Cardiac muscle cell (in vitro differentiated cells and primary cell): ENCODE measurements at regions not wholly inside any gene's neighbourhood (a gene's known extent, or its start where the extent isn't known, plus 50 kb on each side); places are given as distances from the start of the nearest gene placed in this dataset.

ENCODE experiments used
- DNase-seq, 2 donors: peaks; one replicate each; pipeline versions ENCODE4 v3.0.0 to v3.0.0-alpha.2; 2010 to 2017; ENCODE audit warnings: low read depth in 1 of 2, low spot score in 1 of 2
- H3K27ac ChIP-seq: fragments of 200-600 bp; sonication (generic); 2 replicates; pipeline ENCODE4 v1.5.1; 2016
- H3K27me3 ChIP-seq: fragments of 200-600 bp; sonication (generic); 2 replicates; pipeline ENCODE4 v1.6.0; 2016; ENCODE audit warnings: control low read depth
- H3K36me3 ChIP-seq: fragments of 200-600 bp; sonication (generic); 2 replicates; pipeline ENCODE4 v1.5.1; 2016; ENCODE audit warnings: control low read depth
- H3K4me1 ChIP-seq: fragments of 200-600 bp; sonication (generic); 2 replicates; pipeline ENCODE4 v1.8.1; 2017; ENCODE audit warnings: low read depth, mild to moderate bottlenecking, mixed run types
- H3K4me3 ChIP-seq: fragments of 200-600 bp; sonication (generic); 2 replicates; pipeline ENCODE4 v1.5.1; 2016; ENCODE audit warnings: mild to moderate bottlenecking
- H3K9me3 ChIP-seq: fragments of 200-600 bp; sonication (generic); 2 replicates; pipeline ENCODE4 v1.5.1; 2017; ENCODE audit warnings: low read depth, mild to moderate bottlenecking, control low read depth
- TF ChIP-seq, protein P1 (sequence below): IDR thresholded peaks from 2 replicates; pipeline ENCODE4 v1.5.1; 2012; ENCODE audit warnings: low read depth, mild to moderate bottlenecking, low read length

DNA sequence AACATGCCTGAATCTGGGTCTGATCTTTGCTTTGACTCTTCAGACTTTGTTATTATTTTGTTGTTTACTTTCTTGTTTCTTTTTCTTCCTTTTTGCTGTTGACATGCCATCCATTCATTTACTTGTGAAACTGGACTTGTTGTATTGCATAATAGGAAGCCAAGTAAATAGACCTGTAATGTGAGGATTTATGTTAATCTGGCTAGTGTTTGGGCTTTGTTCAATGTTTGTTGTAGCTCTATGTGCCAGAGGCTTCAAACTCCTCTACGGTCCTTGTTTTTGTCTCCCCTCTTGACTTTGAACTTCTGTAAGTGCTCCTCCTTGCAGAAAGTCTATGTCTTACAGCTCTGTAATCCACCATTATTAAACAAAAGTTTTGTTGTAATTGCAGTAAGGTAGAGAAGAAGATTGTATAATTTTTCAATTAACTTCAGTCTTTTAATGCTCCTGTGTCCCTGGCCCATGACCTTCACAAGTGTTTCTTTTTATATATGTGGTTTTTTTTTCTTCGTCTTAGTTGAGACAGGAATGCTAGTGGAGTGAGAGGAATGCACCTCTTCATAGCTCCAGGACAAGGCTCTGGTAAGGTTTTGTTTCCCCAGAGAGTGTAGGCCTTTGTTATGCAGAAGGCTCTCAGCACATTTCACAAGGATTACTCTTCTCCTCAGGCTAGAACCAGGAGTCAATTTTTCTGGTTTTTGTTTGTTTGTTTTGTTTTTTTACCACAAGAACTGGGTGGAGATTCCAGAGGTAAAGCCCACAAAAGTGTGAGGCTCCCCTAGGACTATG is 1061.8 kb upstream of the CITED2 start:
- no peak overlapping the region for H3K4me3 ChIP-seq
- peak overlapping the region; percentile 99 for H3K27ac ChIP-seq
- peak; percentile 60 to 79 for DNase-seq
- H3K36me3 ChIP-seq, result no peaks in the 10 kb centered on the region
- no peaks in the 10 kb centered on the region for H3K9me3 ChIP-seq
- H3K27me3 ChIP-seq, result no peaks in the 10 kb centered on the region
- TF ChIP-seq, protein P1, sequence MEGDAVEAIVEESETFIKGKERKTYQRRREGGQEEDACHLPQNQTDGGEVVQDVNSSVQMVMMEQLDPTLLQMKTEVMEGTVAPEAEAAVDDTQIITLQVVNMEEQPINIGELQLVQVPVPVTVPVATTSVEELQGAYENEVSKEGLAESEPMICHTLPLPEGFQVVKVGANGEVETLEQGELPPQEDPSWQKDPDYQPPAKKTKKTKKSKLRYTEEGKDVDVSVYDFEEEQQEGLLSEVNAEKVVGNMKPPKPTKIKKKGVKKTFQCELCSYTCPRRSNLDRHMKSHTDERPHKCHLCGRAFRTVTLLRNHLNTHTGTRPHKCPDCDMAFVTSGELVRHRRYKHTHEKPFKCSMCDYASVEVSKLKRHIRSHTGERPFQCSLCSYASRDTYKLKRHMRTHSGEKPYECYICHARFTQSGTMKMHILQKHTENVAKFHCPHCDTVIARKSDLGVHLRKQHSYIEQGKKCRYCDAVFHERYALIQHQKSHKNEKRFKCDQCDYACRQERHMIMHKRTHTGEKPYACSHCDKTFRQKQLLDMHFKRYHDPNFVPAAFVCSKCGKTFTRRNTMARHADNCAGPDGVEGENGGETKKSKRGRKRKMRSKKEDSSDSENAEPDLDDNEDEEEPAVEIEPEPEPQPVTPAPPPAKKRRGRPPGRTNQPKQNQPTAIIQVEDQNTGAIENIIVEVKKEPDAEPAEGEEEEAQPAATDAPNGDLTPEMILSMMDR, result no peak
- peaks cover 52% of the 10 kb centered on the region for H3K4me1 ChIP-seq

DNA sequence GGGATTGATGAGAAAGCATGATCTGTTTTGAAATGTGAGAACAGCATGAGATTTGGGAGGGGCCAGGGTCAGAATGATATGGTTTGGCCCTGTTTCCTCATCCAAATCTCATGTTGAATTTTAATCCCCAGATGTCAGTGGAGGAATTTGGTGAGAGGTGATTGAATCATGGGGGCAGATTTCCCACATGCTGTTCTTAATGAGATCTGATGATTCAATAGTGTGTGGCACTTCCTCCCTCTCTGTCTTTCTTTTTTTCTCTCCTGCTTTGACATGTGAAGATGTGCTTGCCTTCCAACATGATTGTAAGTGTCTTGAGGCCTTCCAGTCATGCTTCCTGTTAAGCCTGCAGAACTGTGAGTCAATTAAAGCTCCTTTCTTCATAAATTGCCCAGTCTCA is 1060.3 kb upstream of the CITED2 start:
- Histone ChIP-seq H3K9me3 (no peaks in the 10 kb centered on the region), H3K4me1 (peaks cover 38% of the 10 kb centered on the region), H3K27ac (no peak overlapping the region), H3K36me3 (no peaks in the 10 kb centered on the region), H3K4me3 (no peak overlapping the region), H3K27me3 (no peaks in the 10 kb centered on the region)
- DNase-seq, result no peak
- TF ChIP-seq, protein P1, result no peak

DNA sequence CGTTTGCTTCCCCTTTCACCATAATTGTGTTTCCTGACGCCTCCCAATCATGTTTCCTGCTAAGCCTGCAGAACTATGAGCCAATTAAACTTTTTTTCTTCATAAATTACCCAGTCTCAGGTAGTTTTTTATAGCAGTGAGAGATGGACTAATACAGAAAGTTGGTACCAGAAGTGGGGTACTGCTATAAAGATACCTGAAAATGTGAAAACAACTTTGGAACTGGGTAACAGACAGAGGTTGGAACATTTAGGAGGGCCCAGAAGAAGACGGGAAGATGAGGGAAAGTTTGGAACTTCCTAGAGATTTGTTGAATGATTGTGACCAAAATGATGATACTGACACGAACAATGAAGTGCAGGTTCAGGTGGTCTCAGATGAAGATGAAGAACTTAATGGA is 1058.6 kb upstream of the CITED2 start:
- no peak overlapping the region for H3K27ac ChIP-seq

DNA sequence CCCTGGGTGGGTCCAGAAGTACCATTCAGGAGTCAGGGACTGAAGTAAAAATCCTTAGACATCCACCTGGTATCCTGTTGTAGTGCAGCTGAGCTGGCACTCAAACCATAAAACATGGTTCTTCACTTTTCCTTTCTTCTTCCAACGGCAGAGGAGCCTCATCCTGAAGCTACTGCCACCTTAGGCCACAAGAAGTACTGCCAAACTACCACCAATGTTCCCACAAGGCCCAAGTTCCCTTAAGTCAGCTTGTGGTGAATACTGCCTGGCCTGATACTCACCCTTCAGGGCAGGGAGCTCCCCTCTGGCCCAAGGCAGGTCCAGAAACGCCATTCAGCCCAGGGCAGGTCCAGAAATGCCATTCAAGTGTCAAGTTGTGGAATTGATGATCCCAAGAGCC is 1053.4 kb upstream of the CITED2 start:
- no peak for DNase-seq
- no peak overlapping the region for H3K4me3 ChIP-seq
- no peak overlapping the region for H3K27ac ChIP-seq
- H3K36me3 ChIP-seq, result no peaks in the 10 kb centered on the region
- no peaks in the 10 kb centered on the region for H3K4me1 ChIP-seq
- no peaks in the 10 kb centered on the region for H3K9me3 ChIP-seq
- no peaks in the 10 kb centered on the region for H3K27me3 ChIP-seq
- TF ChIP-seq, protein P1, result no peak

More for the DNA sequence above, 1058.6 kb upstream of the CITED2 start:
- Histone ChIP-seq H3K4me3 (no peak overlapping the region), H3K36me3 (no peaks in the 10 kb centered on the region), H3K4me1 (peaks cover 21% of the 10 kb centered on the region), H3K9me3 (no peaks in the 10 kb centered on the region), H3K27me3 (no peaks in the 10 kb centered on the region)
- TF ChIP-seq, protein P1, result no peak
- DNase-seq, result no peak

DNA sequence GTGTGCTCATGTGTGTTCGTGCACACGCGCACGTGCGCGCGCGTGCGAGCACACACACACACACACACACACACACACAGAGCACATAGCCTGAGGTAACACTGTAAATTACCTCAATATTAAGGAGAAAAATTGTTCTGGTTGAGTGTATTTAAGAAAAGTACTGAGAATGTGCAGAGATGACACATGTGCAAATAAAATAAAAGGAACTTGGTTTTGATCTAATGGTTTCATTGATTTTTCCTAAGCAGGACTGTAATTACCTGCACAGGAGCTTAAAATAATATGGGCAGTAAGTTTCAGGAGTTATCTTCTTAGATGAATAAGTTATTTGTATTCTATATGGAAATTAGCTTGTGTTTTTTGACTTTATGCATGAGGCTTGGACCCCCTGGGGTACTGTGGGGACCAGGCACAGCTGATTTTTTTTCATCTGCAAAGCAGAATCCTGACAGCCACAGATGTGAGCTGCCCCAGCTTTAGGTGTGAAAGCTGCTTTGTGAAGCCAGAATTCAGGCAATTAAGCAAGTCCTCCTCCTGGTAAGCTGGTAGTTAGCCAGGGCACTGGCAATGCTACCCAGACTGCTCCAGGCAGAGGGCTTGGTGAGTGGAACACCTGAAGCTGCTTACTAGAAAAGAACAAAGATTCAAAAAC is 1040.6 kb upstream of the CITED2 start:
- no peak for DNase-seq
- TF ChIP-seq, protein P1, result no peak
- no peak overlapping the region for H3K4me3 ChIP-seq
- H3K9me3 ChIP-seq, result no peaks in the 10 kb centered on the region
- no peaks in the 10 kb centered on the region for H3K27me3 ChIP-seq
- no peak overlapping the region for H3K27ac ChIP-seq
- H3K4me1 ChIP-seq, result no peaks in the 10 kb centered on the region
- no peaks in the 10 kb centered on the region for H3K36me3 ChIP-seq
